ENCODE measurements at regions not wholly inside any gene's neighbourhood (a gene's known extent, or its start where the extent isn't known, plus 50 kb on each side); places are given as distances from the start of the nearest gene placed in this dataset.
"Not testable (repeated sequence)": the region's sequence is repeated elsewhere in the genome, so short reads cannot be mapped to it uniquely, and the experiment has no call there.

DNA sequence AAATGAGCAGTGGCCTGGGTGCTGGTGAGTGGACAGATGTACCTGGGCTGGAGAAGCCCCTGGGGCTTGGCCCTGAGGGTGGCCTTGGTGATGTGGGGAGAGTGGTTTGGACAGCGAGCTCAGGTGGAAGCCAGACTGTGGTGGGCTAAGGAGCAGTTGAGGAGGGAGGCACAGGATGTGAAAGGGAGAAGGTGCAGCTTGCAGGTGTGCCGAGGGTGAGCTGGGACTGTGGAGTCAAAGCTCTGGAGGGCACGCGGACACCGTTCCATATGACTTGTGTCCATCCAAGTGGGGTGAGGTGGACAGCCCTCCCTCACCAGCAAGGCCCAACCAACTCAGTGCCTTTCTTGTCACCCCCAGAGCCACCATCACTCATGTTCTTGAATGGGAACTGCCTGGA lies 170.8 kb upstream of the ZNF267 start:
- no peak for DNase-seq

DNA sequence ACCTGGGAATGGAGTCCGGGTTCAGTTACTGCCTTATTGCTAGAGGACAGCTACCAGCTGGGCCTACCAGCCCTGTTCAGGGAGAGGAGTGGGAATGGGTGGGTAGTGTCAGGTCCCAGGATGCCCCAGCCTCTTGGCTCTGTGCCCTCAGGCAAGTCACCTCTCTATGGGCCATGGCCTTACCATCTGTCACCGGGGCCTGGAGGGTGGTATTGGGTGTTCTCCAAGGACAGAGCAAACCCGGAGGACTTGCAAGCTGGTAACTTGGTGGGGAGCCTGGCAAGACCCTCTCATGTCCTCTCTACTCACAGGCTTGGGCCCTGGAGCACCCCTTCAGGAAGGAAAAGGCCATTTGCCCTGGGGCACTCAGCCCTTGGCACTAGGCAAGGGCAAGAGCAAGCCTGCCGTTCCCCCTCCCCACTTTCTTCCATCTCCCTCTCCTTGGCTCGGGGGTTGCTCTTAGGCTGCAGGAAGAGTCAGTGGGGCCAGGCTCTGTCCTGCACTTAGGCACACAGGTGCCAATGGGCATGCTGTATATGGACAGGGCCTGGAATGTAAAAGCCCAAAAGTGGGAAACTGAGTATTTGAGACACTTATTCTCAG lies 170.0 kb upstream of the ZNF267 start:
- no peak for DNase-seq

DNA sequence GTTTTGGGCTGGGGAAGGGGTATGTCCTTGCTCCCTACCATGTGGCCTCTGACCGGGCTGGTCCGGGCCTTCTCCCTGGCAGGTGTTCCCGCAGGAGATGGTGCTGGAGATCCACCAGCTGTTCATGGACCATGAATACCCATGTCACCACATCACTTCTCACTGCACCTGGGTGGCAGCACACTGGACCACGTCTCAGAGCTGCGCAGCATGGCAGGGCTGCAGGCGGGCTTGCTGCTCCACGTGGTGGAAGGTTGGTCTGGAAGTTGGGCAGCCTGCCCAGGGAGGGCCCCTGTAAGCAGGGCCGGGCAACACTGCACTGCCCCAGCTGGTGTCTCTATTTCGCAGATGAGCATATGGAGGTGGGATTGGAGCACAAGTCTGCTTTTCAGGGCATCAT lies 169.5 kb upstream of the ZNF267 start:
- no peak for DNase-seq

DNA sequence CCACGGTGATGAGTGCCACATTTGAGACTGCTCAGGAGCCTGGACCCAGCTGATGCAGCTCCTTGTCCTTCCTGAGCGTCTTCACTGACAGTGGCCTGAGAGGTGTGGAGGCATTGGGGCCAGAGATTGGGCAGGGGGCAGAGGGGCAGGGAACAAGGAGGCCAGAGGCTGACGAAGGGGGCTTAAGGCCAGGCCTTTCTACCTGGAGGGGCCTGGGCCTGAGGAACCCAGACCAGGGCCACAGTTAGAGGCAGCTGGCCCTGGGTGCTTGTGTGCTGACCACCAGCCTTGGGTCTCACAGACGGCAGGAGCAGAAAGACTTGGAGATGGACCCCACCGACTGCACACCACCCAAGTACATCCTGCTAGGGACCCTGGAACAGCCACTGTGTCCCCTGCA lies 168.2 kb upstream of the ZNF267 start:
- no peak for DNase-seq

DNA sequence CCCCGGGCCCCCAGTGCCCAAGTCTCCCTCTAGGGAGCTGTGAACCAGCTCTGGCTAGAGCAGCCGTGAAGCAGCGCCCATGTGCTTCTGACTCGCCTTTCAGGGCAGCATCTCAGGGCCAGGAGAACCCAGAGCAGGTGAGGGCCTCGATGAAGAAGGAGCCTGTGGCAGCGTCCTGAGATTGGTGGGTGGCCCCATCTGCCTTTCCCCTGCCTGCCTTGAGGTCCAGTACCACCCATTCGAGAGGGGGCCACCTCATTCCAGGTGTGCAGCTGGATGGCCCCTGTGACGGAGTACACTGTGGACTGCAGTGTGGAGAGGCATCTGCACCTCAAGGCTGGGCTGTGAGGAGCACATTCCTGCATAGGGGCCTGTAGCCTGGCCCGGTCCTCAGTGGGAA lies 167.3 kb upstream of the ZNF267 start:
- no peak for DNase-seq

DNA sequence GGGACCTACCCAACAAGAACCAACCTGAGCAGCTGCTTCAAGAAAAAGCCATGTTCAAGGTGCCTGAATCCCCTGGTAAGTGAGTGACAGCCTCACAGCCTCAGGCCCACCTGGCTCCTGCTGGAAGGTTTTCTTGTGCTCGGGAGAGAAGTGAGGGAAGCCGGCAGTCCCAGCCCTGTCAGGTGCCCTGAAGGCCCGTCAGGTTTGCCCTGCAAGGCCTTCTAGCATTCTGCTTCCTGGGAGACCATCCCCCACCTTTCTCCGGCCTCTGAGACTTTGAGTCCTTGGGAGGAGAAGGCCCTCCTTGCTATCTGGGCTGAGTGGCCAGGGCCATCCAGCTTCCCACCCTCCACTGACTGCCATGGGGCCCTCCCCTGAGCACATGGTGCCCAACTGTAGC lies 166.7 kb upstream of the ZNF267 start:
- no peak for DNase-seq

DNA sequence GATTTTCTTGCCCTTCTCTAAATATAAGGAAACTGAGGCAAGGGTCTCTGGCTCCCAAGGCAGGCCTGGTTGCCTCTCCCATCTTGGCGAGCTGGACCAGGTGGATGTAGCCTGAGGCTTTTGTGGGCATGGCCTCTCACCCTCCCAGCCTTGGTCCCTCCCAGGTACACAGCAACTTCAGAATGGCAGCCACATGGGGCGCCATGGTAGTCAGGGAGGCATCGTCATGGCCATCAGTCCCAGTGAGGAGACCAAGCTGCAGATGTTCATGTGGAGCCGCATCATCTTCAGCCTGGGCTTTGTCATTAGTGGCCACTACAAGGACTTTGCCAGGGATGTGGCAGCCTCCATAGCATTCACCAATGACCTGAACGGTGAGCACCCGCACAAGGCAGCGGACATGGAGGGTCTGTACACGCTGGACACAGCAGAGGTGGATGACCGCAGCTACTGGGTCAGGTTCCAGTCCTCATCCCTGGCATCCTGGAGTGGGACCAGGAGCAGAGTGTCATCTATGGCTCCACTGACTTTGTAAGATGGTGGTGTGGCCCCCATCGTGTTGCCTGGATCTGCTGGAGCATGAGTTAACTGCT lies 165.8 kb upstream of the ZNF267 start:
- DNase-seq, result no peak

DNA sequence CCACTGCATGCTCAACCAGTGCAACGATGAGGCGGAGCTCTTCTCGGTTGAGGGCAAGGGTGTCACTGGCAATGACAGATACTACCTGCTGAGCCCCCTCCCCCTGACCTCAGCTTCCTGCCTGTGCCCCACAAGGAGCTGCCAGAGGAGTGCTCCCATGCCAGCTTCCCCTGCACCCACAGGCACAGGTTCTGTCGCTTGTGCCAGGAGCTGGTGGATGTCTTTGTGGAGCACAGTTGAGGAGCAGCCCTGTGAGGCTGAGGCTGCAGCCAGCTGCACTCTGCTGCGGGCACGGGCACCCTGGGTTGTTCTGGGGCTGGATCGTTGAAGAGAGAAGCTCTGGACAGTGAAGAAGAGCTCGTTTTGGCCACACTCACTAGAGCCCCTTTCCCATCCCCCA lies 165.3 kb upstream of the ZNF267 start:
- DNase-seq, result no peak

DNA sequence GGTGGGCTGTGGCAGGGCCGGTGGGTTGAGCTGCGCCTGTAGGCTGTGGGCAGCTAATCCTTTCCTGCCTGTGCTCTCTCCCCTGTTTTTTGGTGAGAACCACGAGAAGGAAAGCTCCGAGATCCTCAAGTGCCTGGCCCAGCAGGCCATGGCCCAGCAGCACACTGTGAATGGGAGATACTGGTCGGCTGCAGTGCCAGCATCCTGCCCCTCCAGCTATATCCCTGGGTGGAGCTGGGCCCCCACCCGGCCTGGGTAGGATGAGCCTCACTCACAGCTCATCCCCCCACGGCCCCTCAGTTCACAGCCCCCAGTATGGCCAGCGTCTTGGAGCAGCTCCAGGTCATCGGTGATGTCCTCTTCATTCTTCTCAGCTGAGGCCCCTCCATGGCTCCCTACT lies 164.4 kb upstream of the ZNF267 start:
- DNase-seq, result no peak

DNA sequence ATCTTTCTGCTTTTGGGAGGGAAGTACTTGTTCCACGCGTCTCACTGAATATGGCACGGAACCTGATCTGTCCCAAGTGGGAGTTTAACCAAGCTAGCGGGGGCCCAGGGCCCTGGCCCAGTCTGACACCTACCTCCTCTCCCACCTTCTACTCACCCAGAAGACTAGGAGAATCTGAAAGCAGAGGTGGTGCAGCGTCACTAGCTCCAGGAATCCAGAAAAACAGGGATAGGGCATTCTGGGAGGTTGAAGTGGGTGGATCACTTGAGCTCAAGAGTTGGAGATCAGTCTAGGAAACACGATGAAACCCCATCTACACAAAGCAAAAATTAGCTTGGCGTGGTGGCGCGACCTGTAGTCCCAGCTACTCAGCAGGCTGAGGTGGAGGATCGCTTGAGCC lies 163.5 kb upstream of the ZNF267 start:
- no peak for DNase-seq

DNA sequence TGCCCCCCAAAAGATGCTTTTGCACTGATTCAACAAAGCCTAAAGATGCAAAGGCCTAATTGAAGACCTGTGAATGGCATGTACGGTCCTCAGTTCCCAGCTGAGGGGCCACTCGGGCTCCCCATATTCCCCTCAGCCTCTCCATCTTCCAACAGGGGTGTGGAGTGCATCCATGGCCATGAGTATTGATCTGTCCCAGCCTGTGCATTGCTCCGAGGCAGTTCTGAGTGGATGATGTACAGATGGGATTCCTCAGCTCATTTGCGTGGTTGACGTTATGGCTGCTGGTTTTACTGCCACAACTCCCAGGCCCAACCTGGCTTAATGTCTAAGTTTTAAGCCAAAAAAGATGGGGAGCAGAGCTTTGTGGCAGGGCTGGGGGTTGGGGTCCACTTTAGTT lies 162.7 kb upstream of the ZNF267 start:
- DNase-seq, result no peak

DNA sequence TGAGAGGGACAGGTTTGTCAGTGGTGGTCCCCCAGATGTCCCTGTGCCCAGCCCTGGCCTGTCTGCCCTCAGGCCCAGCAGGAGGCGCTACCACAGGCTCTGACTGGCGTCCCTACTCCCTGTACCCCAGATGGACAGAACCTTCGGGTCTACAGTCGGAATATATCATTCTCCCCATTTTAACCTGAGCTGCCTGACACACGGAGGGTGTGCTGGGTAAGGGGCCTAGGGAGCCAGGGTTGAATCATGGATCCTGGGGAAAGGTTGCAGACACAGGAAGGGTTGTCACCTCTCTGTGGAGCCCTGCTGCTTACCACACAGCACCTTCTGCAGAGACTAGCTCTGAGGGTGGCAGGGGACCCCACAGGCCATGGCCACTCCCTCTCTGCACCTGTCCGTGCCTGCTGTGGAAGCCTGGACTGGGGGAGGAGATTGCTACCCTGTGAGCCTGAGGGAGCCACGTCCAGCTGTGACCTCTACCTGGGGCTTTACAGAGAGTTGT lies 162.2 kb upstream of the ZNF267 start:
- DNase-seq, result no peak

DNA sequence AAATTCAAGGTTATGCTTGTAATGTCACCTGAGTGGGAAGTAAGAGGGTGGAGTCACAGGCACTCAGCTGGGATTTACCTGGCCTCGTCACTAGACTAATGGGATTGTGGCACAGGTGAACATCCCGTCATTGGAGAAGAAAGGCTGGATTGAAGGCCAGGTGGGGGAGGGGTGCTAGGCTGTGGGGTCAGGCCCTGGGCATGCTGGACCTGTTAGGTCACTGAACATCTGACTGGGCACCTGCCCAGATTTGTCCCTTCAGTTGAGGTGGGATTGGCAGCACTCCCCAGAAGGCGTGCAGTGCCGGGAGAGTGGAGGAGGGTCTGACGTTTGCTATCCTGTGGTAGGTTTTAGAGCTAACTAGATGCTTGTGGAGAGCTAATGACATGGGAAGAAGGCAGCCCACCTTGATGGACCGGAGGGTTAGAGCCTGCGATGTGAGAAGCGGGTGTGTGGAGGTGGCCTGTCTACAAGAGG lies 161.5 kb upstream of the ZNF267 start:
- no peak for DNase-seq

DNA sequence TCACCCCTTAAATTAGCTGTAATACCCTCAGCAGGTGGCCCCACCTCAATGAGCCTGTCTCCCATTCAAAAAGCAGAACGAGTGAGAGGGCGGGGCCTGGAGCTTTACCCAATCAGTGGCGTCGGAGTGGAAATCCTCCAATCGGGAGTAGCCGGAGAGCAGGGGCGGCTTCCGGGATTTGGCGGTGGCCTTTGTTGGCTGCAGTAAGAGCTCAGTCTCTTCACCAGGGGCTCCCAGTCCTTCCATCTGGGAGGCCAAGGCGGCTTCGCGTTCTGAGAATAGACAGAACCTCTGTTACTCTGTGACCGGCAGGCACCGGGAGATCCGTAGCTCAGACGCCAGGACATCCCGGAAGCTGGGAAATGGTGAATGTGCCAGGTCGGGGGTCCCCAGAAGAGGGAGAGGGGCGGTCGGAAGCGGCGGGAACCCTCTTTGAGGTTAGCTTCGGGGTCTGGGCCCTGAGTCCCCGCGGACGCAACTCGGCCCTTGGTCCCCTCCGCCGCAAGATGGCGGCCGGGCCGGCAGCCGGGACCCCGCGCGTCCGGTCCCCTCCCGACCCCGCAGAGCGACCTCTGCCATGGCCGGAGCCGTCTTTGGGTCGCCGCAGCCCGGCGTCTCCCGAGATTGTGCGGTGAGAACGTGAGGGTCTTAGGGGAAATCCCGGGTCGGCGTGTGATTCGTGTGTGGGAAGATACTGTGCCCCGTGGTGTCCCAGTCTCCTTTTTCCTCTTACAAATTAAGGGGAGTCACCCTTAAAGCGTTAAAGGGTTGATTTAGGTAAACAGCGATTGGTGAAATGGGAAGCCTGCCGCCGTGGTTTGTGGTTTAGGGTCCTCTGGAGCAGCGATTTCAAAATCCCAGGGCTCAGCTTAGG lies 160.3 kb upstream of the ZNF267 start:
- DNase-seq, result peak; percentile 49

DNA sequence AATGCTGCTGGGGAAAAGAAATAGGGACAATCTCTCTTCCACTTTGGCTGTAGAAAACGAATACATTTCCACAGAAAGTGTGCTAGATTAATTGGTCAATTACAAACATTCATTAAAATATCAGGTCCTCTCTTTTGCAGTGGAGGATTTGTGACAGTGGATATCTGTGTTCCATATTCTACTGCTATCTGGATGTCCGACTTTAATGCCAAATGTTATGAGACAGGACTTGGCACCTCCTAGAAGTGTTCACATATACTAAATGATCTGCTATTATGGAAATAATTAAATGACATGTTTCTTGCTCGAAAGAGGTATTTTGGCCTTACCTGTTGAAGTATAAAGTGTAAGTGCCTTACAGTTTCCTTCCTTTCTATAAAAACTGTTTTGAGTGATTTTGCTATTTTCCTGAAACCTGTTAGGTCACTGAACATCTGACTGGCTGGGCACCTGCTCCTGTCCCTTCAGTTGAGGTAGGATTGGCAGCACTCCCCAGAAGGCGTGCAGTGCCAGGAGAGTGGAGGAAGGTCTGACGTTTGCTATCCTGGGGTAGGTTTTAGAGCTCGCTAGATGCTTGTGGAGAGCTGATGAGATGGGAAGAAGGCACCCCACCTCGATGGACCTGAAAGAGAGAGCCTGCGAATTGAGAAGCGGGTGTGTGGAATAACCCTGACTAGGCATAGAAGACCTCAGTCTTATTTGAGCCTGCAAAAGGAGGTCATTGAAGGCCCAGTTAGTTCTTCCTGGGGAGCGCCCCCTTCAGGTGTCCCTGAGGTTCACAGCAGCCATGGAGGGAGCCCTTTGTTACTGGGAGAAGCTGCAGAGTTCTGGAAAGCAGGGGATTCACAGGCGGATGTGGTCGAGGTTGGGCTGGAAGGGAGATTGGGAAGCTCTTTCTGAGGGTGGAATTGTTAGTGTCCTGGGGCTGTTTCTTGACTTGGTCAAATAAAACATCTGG lies 159.4 kb upstream of the ZNF267 start:
- no peak for DNase-seq

DNA sequence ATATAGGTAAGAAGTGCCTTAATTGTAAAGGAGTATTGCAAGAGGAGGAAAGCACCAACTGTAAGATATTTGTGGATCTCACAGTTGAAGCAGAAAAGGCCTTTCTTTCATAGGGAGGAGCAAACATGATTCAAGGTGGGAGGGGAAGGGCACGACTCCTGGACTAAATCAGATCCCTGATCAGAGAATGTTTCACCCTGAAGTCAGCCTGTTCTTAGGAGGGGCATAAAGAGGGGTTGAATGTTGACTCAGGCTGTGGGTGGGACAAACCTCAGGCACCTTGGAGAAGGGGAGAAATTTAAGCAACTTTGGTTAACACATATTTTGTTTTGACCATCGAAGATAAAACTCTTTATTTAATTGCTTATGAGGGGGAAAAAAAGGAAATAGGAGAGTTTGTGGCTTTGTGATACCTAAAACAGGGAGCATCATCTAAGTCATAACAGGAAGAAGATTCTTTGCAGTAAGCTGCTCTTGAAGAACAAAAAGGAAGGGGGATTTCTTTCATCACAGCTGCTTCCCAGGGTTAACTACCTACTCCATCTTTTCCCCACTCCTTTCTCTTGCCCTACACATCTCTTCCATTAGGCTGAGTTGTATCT lies 158.6 kb upstream of the ZNF267 start:
- no peak for DNase-seq

DNA sequence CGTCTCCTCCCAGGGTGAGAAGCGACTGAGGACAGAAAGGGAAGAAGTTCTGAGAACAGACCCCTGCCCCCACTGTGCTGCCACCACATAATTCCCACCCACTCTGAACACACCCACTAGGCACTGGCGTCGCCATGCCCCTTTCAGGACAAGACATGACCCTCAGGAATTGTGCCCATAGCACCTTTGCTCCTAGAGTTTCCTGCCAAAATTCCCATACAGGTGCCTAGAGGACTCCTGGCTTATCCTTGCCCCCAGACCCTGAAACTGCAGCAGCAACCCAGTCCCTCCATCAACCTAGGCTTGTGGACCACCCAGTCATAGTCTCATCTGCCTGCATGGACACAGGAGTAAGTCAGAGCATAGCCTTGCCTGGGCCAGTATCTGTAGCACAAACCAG lies 157.7 kb upstream of the ZNF267 start:
- DNase-seq, result no peak

DNA sequence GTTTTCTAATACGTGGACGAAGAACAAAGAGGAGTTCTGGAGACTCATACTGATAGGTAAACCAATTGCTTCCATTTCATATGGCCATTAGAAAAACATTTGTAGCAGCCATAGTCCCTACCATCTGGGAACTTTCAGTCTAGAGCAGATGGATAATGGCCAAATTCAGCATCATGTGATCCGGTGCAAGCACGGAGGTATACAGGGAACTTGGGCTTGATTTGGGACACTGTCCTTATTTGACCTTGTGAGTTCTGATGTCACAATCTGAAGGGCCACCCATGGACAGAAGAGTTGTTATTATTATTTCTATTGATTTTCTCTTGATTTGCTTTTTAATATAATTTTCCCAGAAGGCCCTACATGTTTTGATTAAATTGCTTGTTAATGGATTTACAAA lies 154.6 kb upstream of the ZNF267 start:
- no peak for DNase-seq

DNA sequence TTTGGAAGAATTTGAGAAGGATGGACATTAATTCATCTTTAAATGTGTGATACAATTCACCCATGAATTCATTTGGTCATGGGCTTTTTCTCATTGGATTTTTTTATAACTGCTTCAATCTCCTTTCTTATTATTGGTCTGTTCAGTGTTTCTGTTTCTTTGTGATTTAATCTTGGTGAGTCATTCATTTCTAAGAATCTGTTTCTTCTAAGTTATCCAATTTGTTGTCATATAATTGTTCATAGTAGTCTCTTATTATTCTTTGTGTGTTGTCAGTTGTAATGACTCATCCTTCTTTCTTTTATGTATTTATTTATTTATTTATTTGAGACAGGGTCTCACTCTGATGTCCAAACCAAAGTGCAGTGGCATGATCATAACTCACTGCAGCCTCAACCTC lies 146.1 kb upstream of the ZNF267 start:
- no peak for DNase-seq

DNA sequence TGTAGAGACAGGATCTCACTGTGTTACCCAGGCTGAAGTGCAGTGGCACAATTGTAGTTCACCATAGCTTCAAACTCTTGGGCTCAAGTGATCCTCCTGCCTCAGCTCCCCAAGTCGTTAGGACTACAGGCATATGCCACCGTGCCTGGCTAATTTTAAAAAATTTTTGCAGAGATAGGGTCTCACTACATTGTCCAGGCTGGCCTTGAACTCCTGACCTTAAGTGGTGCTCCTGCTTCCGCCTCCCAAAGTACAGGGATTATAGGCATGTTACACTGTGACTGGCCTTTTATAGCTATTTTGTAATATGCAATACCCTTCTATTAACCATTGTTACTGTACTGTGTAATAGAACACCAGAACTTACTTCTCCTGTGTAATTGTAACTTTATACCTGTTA lies 139.3 kb upstream of the ZNF267 start:
- DNase-seq, result no peak

DNA sequence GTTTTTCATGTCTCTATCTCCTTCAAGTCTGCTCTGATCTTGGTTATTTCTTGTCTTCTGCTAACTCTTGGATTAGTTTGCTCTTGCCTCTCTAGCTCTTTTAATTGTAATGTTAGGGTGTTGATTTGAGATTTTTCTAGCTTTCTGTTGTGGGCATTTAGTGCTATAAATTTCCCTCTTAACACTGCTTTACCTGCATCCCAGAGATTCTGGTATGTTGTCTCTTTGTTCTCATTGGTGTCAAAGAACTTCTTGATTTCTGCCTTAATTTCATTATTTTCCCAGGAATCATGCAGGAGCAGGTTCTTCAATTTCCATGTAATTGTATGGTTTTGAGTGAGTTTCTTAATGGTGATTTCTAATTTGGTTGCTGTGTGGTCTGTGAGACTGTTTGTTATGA lies 128.5 kb upstream of the ZNF267 start:
- not testable (repeated sequence) for DNase-seq

DNA sequence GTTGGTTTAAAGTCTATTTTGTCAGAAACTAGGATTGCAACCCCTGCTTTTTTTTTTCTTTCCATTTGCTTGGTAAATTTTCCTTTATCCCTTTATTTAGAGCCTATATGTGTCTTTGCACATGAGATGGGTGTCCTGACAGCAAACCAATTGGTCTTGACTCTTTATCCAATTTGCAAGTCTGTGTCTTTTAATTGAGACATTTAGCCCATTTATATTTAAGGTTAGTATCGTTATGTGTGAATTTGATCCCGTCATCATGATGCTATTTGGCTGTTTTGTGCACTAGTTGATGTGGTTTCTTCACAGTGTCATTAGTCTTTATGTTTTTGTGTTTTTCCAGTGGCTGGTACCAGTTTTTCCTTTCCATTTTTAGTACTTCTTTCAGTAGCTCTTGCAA lies 127.7 kb upstream of the ZNF267 start:
- DNase-seq, result no peak

Data from SIG-M5 (cell line).